Endodermal cell (in vitro differentiated cells): ENCODE measurements at regions not wholly inside any gene's neighbourhood (a gene's known extent, or its start where the extent isn't known, plus 50 kb on each side); places are given as distances from the start of the nearest gene placed in this dataset.
"Not testable (repeated sequence)": the region's sequence is repeated elsewhere in the genome, so short reads cannot be mapped to it uniquely, and the experiment has no call there.

ENCODE experiments used
- DNase-seq: peaks from one replicate; pipeline ENCODE4 v3.0.0-alpha.2; 2017
- H3K27ac ChIP-seq: 2 replicates; pipeline ENCODE4 v1.5.1; 2013; ENCODE audit warnings: mild to moderate bottlenecking, low read depth, low read length, moderate library complexity
- H3K27me3 ChIP-seq: 2 replicates; pipeline ENCODE4 v1.6.1; 2013; ENCODE audit warnings: mild to moderate bottlenecking, low read length, moderate library complexity; ENCODE audit not compliant: insufficient read depth, control insufficient read depth, poor library complexity, severe bottlenecking
- H3K36me3 ChIP-seq: 2 replicates; pipeline ENCODE4 v1.7.0; 2013; ENCODE audit warnings: mild to moderate bottlenecking, low read length, moderate library complexity; ENCODE audit not compliant: control insufficient read depth, insufficient read depth
- H3K4me1 ChIP-seq: one replicate; pipeline ENCODE4 v1.7.0; 2013; ENCODE audit warnings: low read length; ENCODE audit not compliant: control insufficient read depth, insufficient read depth
- H3K4me3 ChIP-seq: 2 replicates; pipeline ENCODE4 v1.5.1; 2013; ENCODE audit warnings: mild to moderate bottlenecking, low read length, moderate library complexity
- H3K9ac ChIP-seq: 2 replicates; pipeline ENCODE4 v1.6.1; 2013; ENCODE audit warnings: mild to moderate bottlenecking, low read length, moderate library complexity; ENCODE audit not compliant: poor library complexity, severe bottlenecking; ENCODE audit errors: extremely low read depth
- H3K9me3 ChIP-seq: 2 replicates; pipeline ENCODE4 v1.6.1; 2013; ENCODE audit warnings: mild to moderate bottlenecking, low read length, moderate library complexity; ENCODE audit not compliant: control insufficient read depth
- H3K27ac Mint-ChIP-seq: 2 replicates; pipeline ENCODE4 v1.8.0; 2020; ENCODE audit warnings: mixed read lengths
- H3K27me3 Mint-ChIP-seq: 2 replicates; pipeline ENCODE4 v1.8.0; 2021; ENCODE audit warnings: mild to moderate bottlenecking, mixed read lengths; ENCODE audit not compliant: insufficient read depth
- H3K36me3 Mint-ChIP-seq: 2 replicates; pipeline ENCODE4 v1.8.0; 2020; ENCODE audit warnings: low read depth, mixed read lengths
- H3K4me1 Mint-ChIP-seq: 2 replicates; pipeline ENCODE4 v1.8.0; 2020; ENCODE audit warnings: mixed read lengths
- H3K4me3 Mint-ChIP-seq: 2 replicates; pipeline ENCODE4 v1.8.0; 2020; ENCODE audit warnings: mild to moderate bottlenecking, moderate library complexity, mixed read lengths
- H3K9me3 Mint-ChIP-seq: 2 replicates; pipeline ENCODE4 v1.8.0; 2020; ENCODE audit warnings: mild to moderate bottlenecking, mixed read lengths
- CTCF ChIP-seq: fragments of 200-600 bp; sonication (generic); conservative IDR thresholded peaks from 2 replicates; pipeline ENCODE4 v1.5.0; 2021; ENCODE audit warnings: antibody characterized with exemption, mild to moderate bottlenecking
- WGBS, 2 experiments: methylation state at CpG; one replicate each; pipeline versions ENCODE4 v1.1.5 to v1.1.7; 2013; ENCODE audit warnings: missing lambda C conversion rate in 2 of 2, mixed read lengths in 1 of 2; ENCODE audit not compliant: insufficient coverage in 1 of 2, insufficient read length in 1 of 2; 5-methylcytosine and 5-hydroxymethylcytosine counted together

- H3K9me3 ChIP-seq = no peaks in the 10 kb centered on the region
- Mint-ChIP-seq H3K27ac (no peak overlapping the region), H3K4me1 (no peaks in the 10 kb centered on the region), H3K36me3 (no peaks in the 10 kb centered on the region), H3K4me3 (no peak overlapping the region), H3K27me3 (no peaks in the 10 kb centered on the region), H3K9me3 (peaks cover 8% of the 10 kb centered on the region)
- no peak overlapping the region for H3K27ac ChIP-seq
- no peaks in the 10 kb centered on the region for H3K36me3 ChIP-seq
- TF ChIP-seq CTCF = no peak
- H3K4me1 ChIP-seq = no peaks in the 10 kb centered on the region
- no peaks in the 10 kb centered on the region for H3K27me3 ChIP-seq
- no peak overlapping the region for H3K9ac ChIP-seq
- WGBS, 2 experiments = 83% methylated on average over 3 of the region's 3 CpGs; no CpG with 5 or more reads in 1 of the 2 experiments
- no peak overlapping the region for H3K4me3 ChIP-seq
- no peak for DNase-seq
Observed at GRCh38 chr1:118555638-118556037, 370.6 kb upstream of the SPAG17 start.

- TF ChIP-seq CTCF = no peak
- Mint-ChIP-seq H3K27ac (no peak overlapping the region), H3K27me3 (no peaks in the 10 kb centered on the region), H3K36me3 (no peaks in the 10 kb centered on the region), H3K4me1 (no peaks in the 10 kb centered on the region), H3K4me3 (no peak overlapping the region), H3K9me3 (no peaks in the 10 kb centered on the region)
- Histone ChIP-seq H3K36me3 (no peaks in the 10 kb centered on the region), H3K4me3 (no peak overlapping the region), H3K9ac (no peak overlapping the region), H3K9me3 (no peaks in the 10 kb centered on the region), H3K4me1 (no peaks in the 10 kb centered on the region), H3K27me3 (no peaks in the 10 kb centered on the region), H3K27ac (no peak overlapping the region)
- 86 to 92% methylated on average over 1 to 3 of the region's 3 CpGs for WGBS, 2 experiments
- DNase-seq = no peak
Observed at GRCh38 chr1:118535901-118536300, 350.9 kb upstream of the SPAG17 start.

- not testable (repeated sequence) for H3K9ac ChIP-seq, H3K36me3 Mint-ChIP-seq, H3K4me1 Mint-ChIP-seq, DNase-seq, H3K27ac Mint-ChIP-seq, H3K4me1 ChIP-seq, H3K36me3 ChIP-seq, H3K4me3 Mint-ChIP-seq, H3K27me3 ChIP-seq, H3K27ac ChIP-seq, H3K27me3 Mint-ChIP-seq, H3K4me3 ChIP-seq
- H3K9me3 Mint-ChIP-seq = peaks cover 36% of the 10 kb centered on the region
- peaks cover 11% of the 10 kb centered on the region for H3K9me3 ChIP-seq
- WGBS, 2 experiments = 90 to 100% methylated on average over 1 of the region's 1 CpG
Observed at GRCh38 chr1:118511922-118512321, 326.9 kb upstream of the SPAG17 start.

- H3K27ac ChIP-seq = no peak overlapping the region
- Mint-ChIP-seq H3K27ac (no peak overlapping the region), H3K36me3 (no peaks in the 10 kb centered on the region), H3K4me1 (peaks cover 24% of the 10 kb centered on the region), H3K27me3 (no peaks in the 10 kb centered on the region), H3K9me3 (no peaks in the 10 kb centered on the region), H3K4me3 (no peak overlapping the region)
- H3K9me3 ChIP-seq = no peaks in the 10 kb centered on the region
- H3K4me3 ChIP-seq = no peak overlapping the region
- no peaks in the 10 kb centered on the region for H3K36me3 ChIP-seq
- H3K9ac ChIP-seq = no peak overlapping the region
- no peaks in the 10 kb centered on the region for H3K27me3 ChIP-seq
- H3K4me1 ChIP-seq = peaks cover 14% of the 10 kb centered on the region
- DNase-seq = no peak
- no peak for TF ChIP-seq CTCF
- WGBS, 2 experiments = 81% methylated on average over 3 of the region's 4 CpGs; no CpG with 5 or more reads in 1 of the 2 experiments
Observed at GRCh38 chr1:118504867-118505266, 319.8 kb upstream of the SPAG17 start.
